Stomach (tissue), 4 donors: ENCODE measurements at regions not wholly inside any gene's neighbourhood (a gene's known extent, or its start where the extent isn't known, plus 50 kb on each side); places are given as distances from the start of the nearest gene placed in this dataset.

Source experiments
- EP300 ChIP-seq: sonication (generic); formaldehyde crosslinking; IDR thresholded peaks from one replicate; pipeline ENCODE4 v1.6.1; 2017; ENCODE audit warnings: antibody characterized with exemption
- POLR2A ChIP-seq, 4 donors: fragments of 450-650 bp; IDR thresholded peaks; one replicate each; pipeline ENCODE4 v1.6.1; 2016; ENCODE audit warnings: antibody characterized with exemption in 4 of 4, control low read depth in 2 of 4, mild to moderate bottlenecking in 1 of 4, moderate library complexity in 1 of 4
- TF ChIP-seq, protein P1 (sequence below), 7 experiments: fragments of 450-650 bp in 4 of 7; fragments of 200-600 bp in 3 of 7; sonication (generic) in 3 of 7; IDR thresholded peaks; one replicate each; pipeline ENCODE4 v1.5.1; 2016 to 2019; ENCODE audit warnings: antibody characterized with exemption in 7 of 7, control low read depth in 2 of 7, mild to moderate bottlenecking in 1 of 7

GRCh38 chr2:66268756-66269155 lies 166.2 kb upstream of the MEIS1 start:
- TF ChIP-seq EP300 (no peak), POLR2A (IDR thresholded peaks at IDR 0.05) (no peak)
- TF ChIP-seq, protein P1, sequence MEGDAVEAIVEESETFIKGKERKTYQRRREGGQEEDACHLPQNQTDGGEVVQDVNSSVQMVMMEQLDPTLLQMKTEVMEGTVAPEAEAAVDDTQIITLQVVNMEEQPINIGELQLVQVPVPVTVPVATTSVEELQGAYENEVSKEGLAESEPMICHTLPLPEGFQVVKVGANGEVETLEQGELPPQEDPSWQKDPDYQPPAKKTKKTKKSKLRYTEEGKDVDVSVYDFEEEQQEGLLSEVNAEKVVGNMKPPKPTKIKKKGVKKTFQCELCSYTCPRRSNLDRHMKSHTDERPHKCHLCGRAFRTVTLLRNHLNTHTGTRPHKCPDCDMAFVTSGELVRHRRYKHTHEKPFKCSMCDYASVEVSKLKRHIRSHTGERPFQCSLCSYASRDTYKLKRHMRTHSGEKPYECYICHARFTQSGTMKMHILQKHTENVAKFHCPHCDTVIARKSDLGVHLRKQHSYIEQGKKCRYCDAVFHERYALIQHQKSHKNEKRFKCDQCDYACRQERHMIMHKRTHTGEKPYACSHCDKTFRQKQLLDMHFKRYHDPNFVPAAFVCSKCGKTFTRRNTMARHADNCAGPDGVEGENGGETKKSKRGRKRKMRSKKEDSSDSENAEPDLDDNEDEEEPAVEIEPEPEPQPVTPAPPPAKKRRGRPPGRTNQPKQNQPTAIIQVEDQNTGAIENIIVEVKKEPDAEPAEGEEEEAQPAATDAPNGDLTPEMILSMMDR (IDR thresholded peaks at IDR 0.05): no peak
